DOHH2 (cell line): ENCODE measurements at regions not wholly inside any gene's neighbourhood (a gene's known extent, or its start where the extent isn't known, plus 50 kb on each side); places are given as distances from the start of the nearest gene placed in this dataset.

Source experiments
- H3F3A ChIP-seq: fragments of 200-600 bp; sonication (generic), shearing (Covaris generic); 2 replicates; pipeline ENCODE4 v1.6.0; 2016; ENCODE audit warnings: antibody characterized with exemption, mild to moderate bottlenecking; ENCODE audit not compliant: control insufficient read depth, insufficient read depth
- H3K27ac ChIP-seq: fragments of 200-600 bp; sonication (generic); 2 replicates; pipeline ENCODE4 v1.5.1; 2014; ENCODE audit warnings: low read depth, mild to moderate bottlenecking, low read length, moderate library complexity
- H3K27me3 ChIP-seq: fragments of 200-600 bp; sonication (generic); 2 replicates; pipeline ENCODE4 v1.6.1; 2014; ENCODE audit warnings: mild to moderate bottlenecking, low read length, mixed read lengths; ENCODE audit not compliant: control insufficient read depth
- H3K36me3 ChIP-seq: fragments of 200-600 bp; sonication (generic); 2 replicates; pipeline ENCODE4 v1.6.1; 2014; ENCODE audit warnings: mild to moderate bottlenecking, low read length, moderate library complexity, mixed read lengths; ENCODE audit not compliant: control insufficient read depth
- H3K4me1 ChIP-seq: fragments of 200-600 bp; sonication (generic); 2 replicates; pipeline ENCODE4 v1.6.1; 2014; ENCODE audit warnings: mild to moderate bottlenecking, low read length, mixed read lengths; ENCODE audit not compliant: control insufficient read depth
- H3K4me2 ChIP-seq: fragments of 200-600 bp; sonication (generic); 2 replicates; pipeline ENCODE4 v1.6.0; 2014; ENCODE audit warnings: mild to moderate bottlenecking, low read length, moderate library complexity
- H3K4me3 ChIP-seq: fragments of 200-600 bp; sonication (generic); 2 replicates; pipeline ENCODE4 v1.5.1; 2014; ENCODE audit warnings: mild to moderate bottlenecking, low read length, mixed read lengths
- H3K79me2 ChIP-seq: fragments of 200-600 bp; sonication (generic); 2 replicates; pipeline ENCODE4 v1.6.1; 2014; ENCODE audit warnings: mild to moderate bottlenecking, low read length, mixed read lengths; ENCODE audit not compliant: control insufficient read depth
- H3K9me2 ChIP-seq: fragments of 200-600 bp; sonication (generic); replicated peaks from 2 replicates; pipeline ENCODE4 v1.6.1; 2014; ENCODE audit warnings: mild to moderate bottlenecking, low read length, mixed read lengths; ENCODE audit not compliant: control insufficient read depth
- H3K9me3 ChIP-seq: fragments of 200-600 bp; sonication (generic); 2 replicates; pipeline ENCODE4 v1.6.1; 2014; ENCODE audit warnings: antibody characterized with exemption, low read length, mixed read lengths; ENCODE audit not compliant: control insufficient read depth, insufficient read depth
- H4K20me1 ChIP-seq: fragments of 200-600 bp; sonication (generic); 2 replicates; pipeline ENCODE4 v1.6.0; 2014; ENCODE audit warnings: low read depth, mild to moderate bottlenecking, antibody characterized with exemption, low read length, moderate library complexity; ENCODE audit not compliant: control insufficient read depth, insufficient read depth
- CTCF ChIP-seq: fragments of 200-600 bp; sonication (generic); IDR thresholded peaks from one replicate; pipeline ENCODE4 v1.5.1; 2014; ENCODE audit warnings: antibody characterized with exemption, mild to moderate bottlenecking, low read depth, low read length; ENCODE audit not compliant: poor library complexity, severe bottlenecking
- EZH2phosphoT487 ChIP-seq: fragments of 200-600 bp; sonication (generic); IDR thresholded peaks from 2 replicates; pipeline ENCODE4 v1.6.1; 2017; ENCODE audit warnings: borderline replicate concordance, mild to moderate bottlenecking, antibody characterized with exemption, low read length, moderate library complexity, mixed read lengths

- Histone ChIP-seq H4K20me1 (no peaks in the 10 kb centered on the region), H3K27me3 (no peaks in the 10 kb centered on the region), H3K4me1 (no peaks in the 10 kb centered on the region), H3K27ac (no peak overlapping the region), H3K36me3 (no peaks in the 10 kb centered on the region), H3F3A (no peaks in the 10 kb centered on the region), H3K9me3 (no peaks in the 10 kb centered on the region; the same call in 1 of the 2 replicates), H3K4me2 (no peak overlapping the region), H3K79me2 (no peaks in the 10 kb centered on the region), H3K9me2 (no peaks in the 10 kb centered on the region), H3K4me3 (no peak overlapping the region)
- no peak for TF ChIP-seq CTCF
- TF ChIP-seq EZH2phosphoT487, result no peak
Observed at GRCh38 chr4:59374416-59374815, 1825.7 kb upstream of the ADGRL3 start.

GRCh38 chr4:59380841-59381366 lies 1819.2 kb upstream of the ADGRL3 start:
- H3K4me2 ChIP-seq, result no peak overlapping the region
- no peaks in the 10 kb centered on the region; the same call in 1 of the 2 replicates for H3K9me3 ChIP-seq
- no peaks in the 10 kb centered on the region for H3K9me2 ChIP-seq
- TF ChIP-seq CTCF, result no peak
- no peak for TF ChIP-seq EZH2phosphoT487
- H3K27me3 ChIP-seq, result no peaks in the 10 kb centered on the region
- H3K4me1 ChIP-seq, result no peaks in the 10 kb centered on the region
- H3K79me2 ChIP-seq, result no peaks in the 10 kb centered on the region
- no peaks in the 10 kb centered on the region for H3F3A ChIP-seq
- no peak overlapping the region for H3K27ac ChIP-seq
- no peak overlapping the region for H3K4me3 ChIP-seq
- no peaks in the 10 kb centered on the region for H3K36me3 ChIP-seq
- no peaks in the 10 kb centered on the region for H4K20me1 ChIP-seq

- Histone ChIP-seq H3K79me2 (no peaks in the 10 kb centered on the region), H3F3A (no peaks in the 10 kb centered on the region), H3K9me3 (no peaks in the 10 kb centered on the region; the same call in 1 of the 2 replicates), H3K4me3 (no peak overlapping the region), H3K27me3 (no peaks in the 10 kb centered on the region), H3K4me2 (no peak overlapping the region), H3K4me1 (no peaks in the 10 kb centered on the region), H3K9me2 (no peaks in the 10 kb centered on the region), H3K36me3 (no peaks in the 10 kb centered on the region), H4K20me1 (no peaks in the 10 kb centered on the region), H3K27ac (no peak overlapping the region)
- TF ChIP-seq CTCF (no peak), EZH2phosphoT487 (no peak)
Observed at GRCh38 chr4:59381591-59381990, 1818.5 kb upstream of the ADGRL3 start.
